KMS-11 (cell line): ENCODE measurements at regions not wholly inside any gene's neighbourhood (a gene's known extent, or its start where the extent isn't known, plus 50 kb on each side); places are given as distances from the start of the nearest gene placed in this dataset.
A peak's percentile ranks its signal among the peaks of the same experiment; 100 is the strongest.

Experiments
- H2AFZ ChIP-seq: fragments of 200-600 bp; sonication (generic); 2 replicates; pipeline ENCODE4 v1.6.1; 2016; ENCODE audit warnings: antibody characterized with exemption, mixed run types, low read depth
- H3K27ac ChIP-seq: fragments of 200-600 bp; sonication (generic); 2 replicates; pipeline ENCODE4 v1.6.1; 2016; ENCODE audit warnings: mild to moderate bottlenecking, mixed run types
- H3K27me3 ChIP-seq: fragments of 200-600 bp; sonication (generic); 2 replicates; pipeline ENCODE4 v1.6.1; 2017; ENCODE audit warnings: mild to moderate bottlenecking, low read depth, mixed run types, moderate library complexity; ENCODE audit not compliant: insufficient read depth
- H3K36me3 ChIP-seq: fragments of 200-600 bp; sonication (generic); 2 replicates; pipeline ENCODE4 v1.6.1; 2017; ENCODE audit warnings: mild to moderate bottlenecking, mixed run types; ENCODE audit not compliant: insufficient read depth
- H3K4me1 ChIP-seq: fragments of 200-600 bp; sonication (generic); 2 replicates; pipeline ENCODE4 v1.6.1; 2016; ENCODE audit warnings: mild to moderate bottlenecking, low read depth, mixed run types; ENCODE audit not compliant: poor library complexity, severe bottlenecking
- H3K4me2 ChIP-seq: fragments of 200-600 bp; sonication (generic); 2 replicates; pipeline ENCODE4 v1.7.0; 2016; ENCODE audit warnings: mild to moderate bottlenecking, mixed run types
- H3K4me3 ChIP-seq: fragments of 200-600 bp; sonication (generic); IDR thresholded peaks from 2 replicates; pipeline ENCODE4 v1.6.1; 2017; ENCODE audit warnings: low read depth, low read length, mixed read lengths; ENCODE audit not compliant: insufficient read depth
- H3K79me2 ChIP-seq: fragments of 200-600 bp; sonication (generic); 2 replicates; pipeline ENCODE4 v1.6.1; 2016; ENCODE audit warnings: low read depth, mixed run types; ENCODE audit not compliant: insufficient read depth
- H3K9ac ChIP-seq: fragments of 200-600 bp; sonication (generic); 2 replicates; pipeline ENCODE4 v1.6.1; 2016; ENCODE audit warnings: mild to moderate bottlenecking, mixed run types
- H4K20me1 ChIP-seq: fragments of 200-600 bp; sonication (generic); 2 replicates; pipeline ENCODE4 v1.6.1; 2016; ENCODE audit warnings: mild to moderate bottlenecking, mixed run types; ENCODE audit not compliant: insufficient read depth
- TF ChIP-seq, protein P1 (sequence below): fragments of 200-600 bp; sonication (generic); conservative IDR thresholded peaks from 2 replicates; pipeline ENCODE4 v1.6.1; 2017; ENCODE audit warnings: low read depth, mild to moderate bottlenecking, antibody characterized with exemption, low read length, moderate library complexity, mixed read lengths

DNA sequence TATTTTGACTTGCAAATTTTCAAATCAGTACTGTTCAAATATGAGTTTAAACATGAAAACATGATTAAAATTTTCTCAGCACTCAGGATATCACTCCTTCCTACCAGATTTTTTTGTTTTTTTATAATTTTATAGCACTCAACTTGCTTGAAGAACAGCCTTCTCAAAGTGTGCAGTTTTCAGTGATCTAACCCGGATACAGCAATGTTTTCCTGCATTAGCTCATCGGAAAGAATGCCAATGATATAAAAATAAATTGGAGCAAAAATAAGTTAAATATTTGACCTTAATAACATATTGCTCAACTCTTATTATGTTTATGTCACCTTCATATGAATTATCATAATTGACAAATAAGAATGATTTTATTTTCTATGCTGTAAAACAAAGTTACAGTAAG, 766.8 kb downstream of the USP25 start:
- Histone ChIP-seq H4K20me1 (no peaks in the 10 kb centered on the region), H3K27ac (no peak overlapping the region), H3K27me3 (no peaks in the 10 kb centered on the region), H2AFZ (no peak overlapping the region), H3K79me2 (no peaks in the 10 kb centered on the region), H3K36me3 (no peaks in the 10 kb centered on the region), H3K4me2 (no peak overlapping the region), H3K9ac (no peak overlapping the region), H3K4me3 (no peak overlapping the region), H3K4me1 (peaks cover 55% of the 10 kb centered on the region)
- TF ChIP-seq, protein P1, sequence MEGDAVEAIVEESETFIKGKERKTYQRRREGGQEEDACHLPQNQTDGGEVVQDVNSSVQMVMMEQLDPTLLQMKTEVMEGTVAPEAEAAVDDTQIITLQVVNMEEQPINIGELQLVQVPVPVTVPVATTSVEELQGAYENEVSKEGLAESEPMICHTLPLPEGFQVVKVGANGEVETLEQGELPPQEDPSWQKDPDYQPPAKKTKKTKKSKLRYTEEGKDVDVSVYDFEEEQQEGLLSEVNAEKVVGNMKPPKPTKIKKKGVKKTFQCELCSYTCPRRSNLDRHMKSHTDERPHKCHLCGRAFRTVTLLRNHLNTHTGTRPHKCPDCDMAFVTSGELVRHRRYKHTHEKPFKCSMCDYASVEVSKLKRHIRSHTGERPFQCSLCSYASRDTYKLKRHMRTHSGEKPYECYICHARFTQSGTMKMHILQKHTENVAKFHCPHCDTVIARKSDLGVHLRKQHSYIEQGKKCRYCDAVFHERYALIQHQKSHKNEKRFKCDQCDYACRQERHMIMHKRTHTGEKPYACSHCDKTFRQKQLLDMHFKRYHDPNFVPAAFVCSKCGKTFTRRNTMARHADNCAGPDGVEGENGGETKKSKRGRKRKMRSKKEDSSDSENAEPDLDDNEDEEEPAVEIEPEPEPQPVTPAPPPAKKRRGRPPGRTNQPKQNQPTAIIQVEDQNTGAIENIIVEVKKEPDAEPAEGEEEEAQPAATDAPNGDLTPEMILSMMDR: no peak

DNA sequence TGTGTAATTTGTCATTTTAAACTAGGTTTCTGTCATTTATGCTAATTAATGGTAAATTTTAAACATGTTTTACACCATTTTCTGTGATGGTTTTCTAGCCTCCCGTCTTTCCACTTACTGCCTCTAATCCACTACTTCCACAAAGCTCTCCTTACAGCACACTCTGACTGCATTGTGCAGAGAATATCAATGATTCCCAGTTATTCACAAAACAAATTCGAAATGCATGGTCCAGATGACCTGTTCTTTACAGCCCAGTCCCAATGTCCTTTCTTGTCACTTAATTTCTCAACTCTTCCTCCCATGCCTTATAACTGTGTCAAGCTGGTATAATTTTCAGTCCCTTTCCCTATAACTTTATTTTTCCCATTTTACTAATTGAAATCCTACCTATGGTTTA, 770.5 kb downstream of the USP25 start:
- TF ChIP-seq, protein P1: no peak
- no peak overlapping the region for H3K4me2 ChIP-seq
- peaks cover 65% of the 10 kb centered on the region for H3K4me1 ChIP-seq
- H3K9ac ChIP-seq: no peak overlapping the region
- no peak overlapping the region for H2AFZ ChIP-seq
- H3K4me3 ChIP-seq: no peak overlapping the region
- H3K27ac ChIP-seq: no peak overlapping the region
- H3K36me3 ChIP-seq: no peaks in the 10 kb centered on the region
- no peaks in the 10 kb centered on the region for H4K20me1 ChIP-seq
- no peaks in the 10 kb centered on the region for H3K27me3 ChIP-seq
- H3K79me2 ChIP-seq: no peaks in the 10 kb centered on the region; the same call in 1 of the 2 replicates

DNA sequence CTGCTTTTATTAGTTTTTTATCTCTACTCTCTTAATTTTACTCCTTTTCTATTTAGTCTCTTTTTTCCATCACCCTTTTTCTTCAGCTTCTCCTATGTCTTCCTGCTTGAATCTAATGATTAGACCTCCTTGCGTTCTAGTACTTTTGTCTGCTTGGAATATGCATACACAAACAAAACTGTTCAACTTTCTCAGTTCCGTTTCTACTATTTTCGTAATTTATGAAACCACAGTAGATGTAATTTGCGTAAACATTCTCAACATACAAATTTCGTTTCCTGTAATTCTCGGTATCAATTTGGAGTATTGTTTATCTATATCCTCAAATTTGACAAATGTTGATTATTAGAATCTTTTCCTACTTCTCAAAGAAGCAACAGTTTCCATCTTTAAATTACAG, 772.5 kb downstream of the USP25 start:
- Histone ChIP-seq H3K36me3 (no peaks in the 10 kb centered on the region), H3K27ac (peak overlapping the region; percentile 61), H3K9ac (peak overlapping the region; percentile 34; the same call in 1 of the 2 replicates), H3K4me1 (peaks cover 74% of the 10 kb centered on the region), H3K79me2 (no peaks in the 10 kb centered on the region; the same call in 1 of the 2 replicates), H3K27me3 (no peaks in the 10 kb centered on the region), H2AFZ (no peak overlapping the region), H4K20me1 (no peaks in the 10 kb centered on the region), H3K4me2 (peak overlapping the region; percentile 76), H3K4me3 (no peak overlapping the region)
- TF ChIP-seq, protein P1: no peak

DNA sequence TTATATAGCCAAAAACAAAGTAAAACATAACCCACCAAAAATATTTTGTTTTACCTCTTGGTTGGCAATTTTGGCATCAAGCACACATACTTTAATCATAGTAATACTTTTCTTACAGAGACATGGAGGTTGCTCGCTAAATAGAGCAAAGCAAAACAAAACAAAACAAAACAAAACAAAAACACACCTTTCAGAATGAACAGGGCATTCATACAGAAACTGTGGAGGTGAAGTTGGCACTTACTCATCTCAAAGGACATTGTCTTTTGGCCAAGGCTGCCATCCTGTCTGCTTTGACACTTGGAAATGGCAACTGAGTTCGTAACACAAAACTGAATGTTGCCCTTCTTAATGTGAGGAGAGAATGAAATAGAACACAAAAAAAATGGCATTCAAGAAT, 773.1 kb downstream of the USP25 start:
- Histone ChIP-seq H3K27ac (peak overlapping the region; percentile 61; the same call in 1 of the 2 replicates), H2AFZ (no peak overlapping the region), H3K36me3 (no peaks in the 10 kb centered on the region), H3K79me2 (no peaks in the 10 kb centered on the region; the same call in 1 of the 2 replicates), H3K4me3 (no peak overlapping the region), H3K4me1 (peaks cover 69% of the 10 kb centered on the region), H3K27me3 (no peaks in the 10 kb centered on the region), H4K20me1 (no peaks in the 10 kb centered on the region), H3K4me2 (peak overlapping the region; percentile 76), H3K9ac (no peak overlapping the region)
- TF ChIP-seq, protein P1: no peak

DNA sequence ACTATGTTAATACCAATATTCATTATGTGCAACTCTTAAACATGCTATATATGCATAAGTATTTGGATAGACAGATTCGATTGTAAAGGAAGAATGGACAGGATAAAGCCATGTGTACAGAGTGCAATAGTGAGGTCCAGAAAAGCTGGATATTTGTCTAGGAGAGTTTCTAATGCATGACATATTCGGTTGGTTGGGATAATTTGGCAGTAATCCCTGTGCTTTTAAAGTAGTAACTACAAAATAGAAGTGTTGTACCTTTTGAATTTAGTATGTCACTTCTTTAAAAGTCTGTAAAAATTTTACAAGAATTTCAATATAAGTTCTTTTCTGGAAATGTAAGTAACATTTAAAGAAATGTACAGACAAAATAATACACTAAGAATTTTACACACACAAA, 774.5 kb downstream of the USP25 start:
- no peak overlapping the region for H2AFZ ChIP-seq
- no peaks in the 10 kb centered on the region for H4K20me1 ChIP-seq
- no peaks in the 10 kb centered on the region; the same call in 1 of the 2 replicates for H3K79me2 ChIP-seq
- no peak overlapping the region for H3K9ac ChIP-seq
- TF ChIP-seq, protein P1: no peak
- no peaks in the 10 kb centered on the region for H3K27me3 ChIP-seq
- H3K4me1 ChIP-seq: peaks cover 66% of the 10 kb centered on the region
- no peak overlapping the region for H3K4me2 ChIP-seq
- no peaks in the 10 kb centered on the region for H3K36me3 ChIP-seq
- H3K27ac ChIP-seq: no peak overlapping the region
- no peak overlapping the region for H3K4me3 ChIP-seq
